Esophagus squamous epithelium (tissue), 4 donors: ENCODE measurements at regions not wholly inside any gene's neighbourhood (a gene's known extent, or its start where the extent isn't known, plus 50 kb on each side); places are given as distances from the start of the nearest gene placed in this dataset.

Source experiments
- CTCF ChIP-seq, 6 experiments: fragments of 450-650 bp in 4 of 6; fragments of 200-600 bp in 2 of 6; sonication (generic) in 2 of 6; IDR thresholded peaks; one replicate each; pipeline ENCODE4 v1.5.1; 2016 to 2019; ENCODE audit warnings: antibody characterized with exemption in 6 of 6, mild to moderate bottlenecking in 4 of 6, moderate library complexity in 4 of 6
- POLR2A ChIP-seq, 4 donors: fragments of 450-650 bp; IDR thresholded peaks; one replicate each; pipeline ENCODE4 v1.6.1; 2017; ENCODE audit warnings: antibody characterized with exemption in 4 of 4, mild to moderate bottlenecking in 4 of 4, moderate library complexity in 3 of 4

GRCh38 chr2:21761361-21761760, 637.6 kb downstream of the TDRD15 start:
- TF ChIP-seq POLR2A (IDR thresholded peaks at IDR 0.05) (no peak), CTCF (IDR thresholded peaks at IDR 0.05) (no peak)
